CD4-positive, alpha-beta T cell treated with Interleukin-15 for 1 hour (primary cell): ENCODE measurements at regions not wholly inside any gene's neighbourhood (a gene's known extent, or its start where the extent isn't known, plus 50 kb on each side); places are given as distances from the start of the nearest gene placed in this dataset.
"Not testable (repeated sequence)": the region's sequence is repeated elsewhere in the genome, so short reads cannot be mapped to it uniquely, and the experiment has no call there.

Source experiments
- DNase-seq: peaks from one replicate; pipeline ENCODE4 v3.0.0-alpha.2; 2020

- DNase-seq: peak; percentile 39
These were observed 102.8 kb upstream of the OSBPL11 start for GRCh38 chr3:125697979-125698640.

GRCh38 chr3:125715651-125716050 lies 120.4 kb upstream of the OSBPL11 start:
- DNase-seq: no peak

- DNase-seq: not testable (repeated sequence)
These were observed 136.9 kb upstream of the OSBPL11 start for GRCh38 chr3:125732151-125732550.

- not testable (repeated sequence) for DNase-seq
These were observed 146.9 kb upstream of the OSBPL11 start for GRCh38 chr3:125741991-125742718.

GRCh38 chr3:125742845-125743244 lies 147.5 kb upstream of the OSBPL11 start:
- peak; percentile 25 for DNase-seq

GRCh38 chr3:125757050-125757449 lies 161.8 kb upstream of the OSBPL11 start:
- not testable (repeated sequence) for DNase-seq

- not testable (repeated sequence) for DNase-seq
These were observed 163.4 kb upstream of the OSBPL11 start for GRCh38 chr3:125758641-125759130.

GRCh38 chr3:125762601-125763000 lies 167.3 kb upstream of the OSBPL11 start:
- not testable (repeated sequence) for DNase-seq

GRCh38 chr3:125766285-125766826 lies 171.1 kb upstream of the OSBPL11 start:
- peak; percentile 66 for DNase-seq

- peak; percentile 55 for DNase-seq
These were observed 171.6 kb upstream of the OSBPL11 start for GRCh38 chr3:125766931-125767330.

- DNase-seq: no peak
These were observed 172.3 kb upstream of the OSBPL11 start for GRCh38 chr3:125767641-125768040.

GRCh38 chr3:125768821-125769220 lies 173.5 kb upstream of the OSBPL11 start:
- DNase-seq: not testable (repeated sequence)

GRCh38 chr3:125771506-125771905 lies 176.2 kb upstream of the OSBPL11 start:
- DNase-seq: not testable (repeated sequence)

GRCh38 chr3:125774433-125775034 lies 179.2 kb upstream of the OSBPL11 start:
- DNase-seq: not testable (repeated sequence)

- not testable (repeated sequence) for DNase-seq
These were observed 179.8 kb upstream of the OSBPL11 start for GRCh38 chr3:125775106-125775505.

- not testable (repeated sequence) for DNase-seq
These were observed 180.5 kb upstream of the OSBPL11 start for GRCh38 chr3:125775606-125776294.

GRCh38 chr3:125779276-125779675 lies 184.0 kb upstream of the OSBPL11 start:
- DNase-seq: not testable (repeated sequence)

- not testable (repeated sequence) for DNase-seq
These were observed 184.6 kb upstream of the OSBPL11 start for GRCh38 chr3:125779918-125780317.

- DNase-seq: not testable (repeated sequence)
These were observed 186.4 kb upstream of the OSBPL11 start for GRCh38 chr3:125781678-125782077.

GRCh38 chr3:125790312-125790711 lies 178.7 kb upstream of the ROPN1B start:
- not testable (repeated sequence) for DNase-seq

- not testable (repeated sequence) for DNase-seq
These were observed 178.0 kb upstream of the ROPN1B start for GRCh38 chr3:125791021-125791420.

GRCh38 chr3:125810010-125810409 lies 159.0 kb upstream of the ROPN1B start:
- DNase-seq: not testable (repeated sequence)

GRCh38 chr3:125822175-125822574 lies 146.8 kb upstream of the ROPN1B start:
- DNase-seq: peak; percentile 49
